Ureter (tissue), 1 donor: ENCODE measurements at regions not wholly inside any gene's neighbourhood (a gene's known extent, or its start where the extent isn't known, plus 50 kb on each side); places are given as distances from the start of the nearest gene placed in this dataset.
"Not testable (repeated sequence)": the region's sequence is repeated elsewhere in the genome, so short reads cannot be mapped to it uniquely, and the experiment has no call there.

ENCODE experiments used
- DNase-seq: peaks from one replicate; pipeline ENCODE4 v3.0.0-alpha.2; 2020; ENCODE audit warnings: low spot score
- donor health status: DM: yes; HTN: yes; CAD: no.

- no peak for DNase-seq
Observed at GRCh38 chr10:33506838-33507661, 172.6 kb upstream of the NRP1 start.

- DNase-seq = no peak
Observed at GRCh38 chr10:33506391-33506790, 171.9 kb upstream of the NRP1 start.

- DNase-seq = no peak
Observed at GRCh38 chr10:33501161-33501560, 166.7 kb upstream of the NRP1 start.

GRCh38 chr10:33498391-33498891 is 164.0 kb upstream of the NRP1 start:
- DNase-seq = no peak

GRCh38 chr10:33497338-33497737 is 162.9 kb upstream of the NRP1 start:
- no peak for DNase-seq

GRCh38 chr10:33496096-33496495 is 161.6 kb upstream of the NRP1 start:
- DNase-seq = no peak

- DNase-seq = no peak
Observed at GRCh38 chr10:33494694-33495265, 160.3 kb upstream of the NRP1 start.

- DNase-seq = no peak
Observed at GRCh38 chr10:33493978-33494377, 159.5 kb upstream of the NRP1 start.

GRCh38 chr10:33493497-33493896 is 159.0 kb upstream of the NRP1 start:
- no peak for DNase-seq

GRCh38 chr10:33492701-33493345 is 158.4 kb upstream of the NRP1 start:
- DNase-seq = no peak

- no peak for DNase-seq
Observed at GRCh38 chr10:33489501-33490176, 155.2 kb upstream of the NRP1 start.

GRCh38 chr10:33487014-33487776 is 152.7 kb upstream of the NRP1 start:
- no peak for DNase-seq

GRCh38 chr10:33485276-33485675 is 150.8 kb upstream of the NRP1 start:
- no peak for DNase-seq

GRCh38 chr10:33484787-33485186 is 150.3 kb upstream of the NRP1 start:
- DNase-seq = no peak

GRCh38 chr10:33483816-33484190 is 149.3 kb upstream of the NRP1 start:
- no peak for DNase-seq

GRCh38 chr10:33483124-33483815 is 148.8 kb upstream of the NRP1 start:
- no peak for DNase-seq

- DNase-seq = no peak
Observed at GRCh38 chr10:33482486-33482885, 148.0 kb upstream of the NRP1 start.

GRCh38 chr10:33481184-33481583 is 146.7 kb upstream of the NRP1 start:
- DNase-seq = no peak

- DNase-seq = not testable (repeated sequence)
Observed at GRCh38 chr10:33480417-33480816, 145.9 kb upstream of the NRP1 start.

- no peak for DNase-seq
Observed at GRCh38 chr10:33478675-33479125, 144.2 kb upstream of the NRP1 start.
